ENCODE measurements at regions not wholly inside any gene's neighbourhood (a gene's known extent, or its start where the extent isn't known, plus 50 kb on each side); places are given as distances from the start of the nearest gene placed in this dataset.

DNA sequence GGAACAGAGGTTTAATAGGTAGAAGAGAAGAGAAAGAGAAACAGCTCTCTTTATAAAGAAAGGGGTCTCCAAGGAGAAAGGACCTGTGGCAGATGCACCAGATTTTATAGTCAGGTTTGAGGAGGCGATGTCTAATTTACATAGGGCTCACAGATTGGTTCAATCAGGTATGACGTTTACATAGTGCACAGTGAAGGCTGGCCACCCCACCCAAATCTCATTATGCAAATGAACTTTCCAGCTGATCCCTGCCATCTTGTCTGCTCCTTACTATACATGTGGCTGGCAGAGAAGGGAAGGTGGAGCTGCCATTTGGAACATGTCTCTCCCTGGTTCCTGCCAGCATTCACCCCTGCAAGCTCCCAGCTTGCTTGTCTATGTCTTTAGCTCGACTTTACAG, 557.8 kb downstream of the SUCLG1 start:
- POLR2A ChIA-PET: no interaction called here
- H3K4me1 ChIP-seq (ENCODE audit: control insufficient read depth, insufficient read depth, low read length): no peaks in the 10 kb centered on the region
- ATAC-seq (no peak), DNase-seq (ENCODE audit: low read depth, low spot score) (no peak)
- CTCF ChIA-PET: no interaction called here
- TF ChIP-seq SIN3A (IDR thresholded peaks at IDR 0.05; ENCODE audit: borderline replicate concordance, insufficient read depth, low read depth, low read length) (no peak), POLR2AphosphoS5 (IDR thresholded peaks at IDR 0.05; ENCODE audit: low read depth, low read length) (no peak)
- intact Hi-C loops (cut with micrococcal nuclease; ENCODE audit: unreplicated experiment) (no loop called here), in situ Hi-C loops (cut with HindIII; ENCODE audit: low pct_unique_long_range_greater_than_20kb, low sequenced_read_pairs) (no loop called here)
- BruUV-seq (replicated peaks): no TSS peak
- H3K4me3 ChIP-seq (ENCODE audit: low read depth in 2 of 2, low read length in 2 of 2): no peak overlapping the region
- no peaks in the 10 kb centered on the region for H3K27me3 ChIP-seq (ENCODE audit: control insufficient read depth, insufficient read depth, low read length)
- H3K36me3 ChIP-seq (ENCODE audit: control insufficient read depth, insufficient read depth, low read length): no peaks in the 10 kb centered on the region
- no peaks in the 10 kb centered on the region for H3K9me3 ChIP-seq (ENCODE audit: control insufficient read depth, insufficient read depth, low read depth, low read length)
- no peak overlapping the region for H3K27ac ChIP-seq (ENCODE audit: low read length)

DNA sequence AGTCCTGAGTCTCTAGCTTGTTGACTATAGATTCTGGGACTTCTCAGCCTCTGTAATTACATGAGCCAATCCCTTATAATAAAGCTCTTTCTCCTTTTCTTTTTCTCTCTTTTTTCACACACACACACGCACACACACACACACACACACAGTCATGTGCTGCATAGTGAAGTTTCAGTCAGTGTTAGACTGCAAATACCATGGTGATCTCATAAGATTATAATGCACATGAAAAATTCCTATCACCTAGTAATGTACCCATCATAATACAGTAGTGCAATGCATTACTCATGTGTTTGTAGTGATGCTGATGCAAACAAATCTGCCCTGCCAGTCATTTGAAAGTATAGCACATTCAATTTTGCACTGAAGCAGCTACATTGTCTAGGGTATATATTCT, 558.2 kb downstream of the SUCLG1 start:
- TF ChIP-seq, protein P1, sequence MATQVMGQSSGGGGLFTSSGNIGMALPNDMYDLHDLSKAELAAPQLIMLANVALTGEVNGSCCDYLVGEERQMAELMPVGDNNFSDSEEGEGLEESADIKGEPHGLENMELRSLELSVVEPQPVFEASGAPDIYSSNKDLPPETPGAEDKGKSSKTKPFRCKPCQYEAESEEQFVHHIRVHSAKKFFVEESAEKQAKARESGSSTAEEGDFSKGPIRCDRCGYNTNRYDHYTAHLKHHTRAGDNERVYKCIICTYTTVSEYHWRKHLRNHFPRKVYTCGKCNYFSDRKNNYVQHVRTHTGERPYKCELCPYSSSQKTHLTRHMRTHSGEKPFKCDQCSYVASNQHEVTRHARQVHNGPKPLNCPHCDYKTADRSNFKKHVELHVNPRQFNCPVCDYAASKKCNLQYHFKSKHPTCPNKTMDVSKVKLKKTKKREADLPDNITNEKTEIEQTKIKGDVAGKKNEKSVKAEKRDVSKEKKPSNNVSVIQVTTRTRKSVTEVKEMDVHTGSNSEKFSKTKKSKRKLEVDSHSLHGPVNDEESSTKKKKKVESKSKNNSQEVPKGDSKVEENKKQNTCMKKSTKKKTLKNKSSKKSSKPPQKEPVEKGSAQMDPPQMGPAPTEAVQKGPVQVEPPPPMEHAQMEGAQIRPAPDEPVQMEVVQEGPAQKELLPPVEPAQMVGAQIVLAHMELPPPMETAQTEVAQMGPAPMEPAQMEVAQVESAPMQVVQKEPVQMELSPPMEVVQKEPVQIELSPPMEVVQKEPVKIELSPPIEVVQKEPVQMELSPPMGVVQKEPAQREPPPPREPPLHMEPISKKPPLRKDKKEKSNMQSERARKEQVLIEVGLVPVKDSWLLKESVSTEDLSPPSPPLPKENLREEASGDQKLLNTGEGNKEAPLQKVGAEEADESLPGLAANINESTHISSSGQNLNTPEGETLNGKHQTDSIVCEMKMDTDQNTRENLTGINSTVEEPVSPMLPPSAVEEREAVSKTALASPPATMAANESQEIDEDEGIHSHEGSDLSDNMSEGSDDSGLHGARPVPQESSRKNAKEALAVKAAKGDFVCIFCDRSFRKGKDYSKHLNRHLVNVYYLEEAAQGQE (IDR thresholded peaks at IDR 0.05; ENCODE audit: insufficient read depth in 1 of 2, low read depth in 2 of 2, low read length in 1 of 2): no peak
- H3K27ac ChIP-seq (ENCODE audit: low read length): no peak overlapping the region
- in situ Hi-C loops (cut with HindIII; ENCODE audit: low pct_unique_long_range_greater_than_20kb, low sequenced_read_pairs): no loop called here
- no peaks in the 10 kb centered on the region for H3K27me3 ChIP-seq (ENCODE audit: control insufficient read depth, insufficient read depth, low read length)
- POLR2A ChIA-PET: no interaction called here
- H3K9me3 ChIP-seq (ENCODE audit: control insufficient read depth, insufficient read depth, low read depth, low read length): no peaks in the 10 kb centered on the region
- no TSS peak for BruUV-seq (replicated peaks)
- H3K4me3 ChIP-seq (ENCODE audit: low read depth in 2 of 2, low read length in 2 of 2): no peak overlapping the region
- CTCF ChIA-PET: no interaction called here
- ATAC-seq: no peak
- DNase-seq (ENCODE audit: low read depth, low spot score): peak; percentile 7
- H3K4me1 ChIP-seq (ENCODE audit: control insufficient read depth, insufficient read depth, low read length): no peaks in the 10 kb centered on the region
- H3K36me3 ChIP-seq (ENCODE audit: control insufficient read depth, insufficient read depth, low read length): no peaks in the 10 kb centered on the region
- intact Hi-C loops (cut with micrococcal nuclease; ENCODE audit: unreplicated experiment): no loop called here

DNA sequence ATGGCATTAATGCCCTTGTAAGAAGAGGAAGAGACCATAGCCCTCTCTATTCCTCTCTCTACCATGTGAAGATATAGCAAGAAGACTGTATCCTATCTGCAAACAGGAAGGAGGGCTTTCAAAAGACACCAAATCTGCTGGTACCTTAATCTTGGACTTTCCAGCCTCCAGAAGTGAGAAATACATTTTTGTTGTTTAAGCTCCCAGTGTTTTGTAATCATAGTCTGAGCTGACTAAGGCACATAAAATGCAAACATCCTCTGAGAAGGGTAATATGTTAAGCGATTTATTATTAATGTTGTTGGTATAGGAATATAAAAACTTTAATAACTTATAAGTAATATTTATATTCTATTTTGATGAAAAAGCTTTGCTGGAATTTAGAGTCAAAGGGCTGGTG, 559.8 kb downstream of the SUCLG1 start:
- H3K27me3 ChIP-seq (ENCODE audit: control insufficient read depth, insufficient read depth, low read length): no peaks in the 10 kb centered on the region
- no peaks in the 10 kb centered on the region for H3K9me3 ChIP-seq (ENCODE audit: control insufficient read depth, insufficient read depth, low read depth, low read length)
- H3K4me3 ChIP-seq (ENCODE audit: low read depth in 2 of 2, low read length in 2 of 2): no peak overlapping the region
- H3K36me3 ChIP-seq (ENCODE audit: control insufficient read depth, insufficient read depth, low read length): no peaks in the 10 kb centered on the region
- ChIA-PET CTCF (no interaction called here), POLR2A (no interaction called here)
- ATAC-seq: no peak
- TF ChIP-seq, protein P1 (IDR thresholded peaks at IDR 0.05; ENCODE audit: insufficient read depth in 1 of 2, low read depth in 2 of 2, low read length in 1 of 2): no peak
- TF ChIP-seq, protein P2, sequence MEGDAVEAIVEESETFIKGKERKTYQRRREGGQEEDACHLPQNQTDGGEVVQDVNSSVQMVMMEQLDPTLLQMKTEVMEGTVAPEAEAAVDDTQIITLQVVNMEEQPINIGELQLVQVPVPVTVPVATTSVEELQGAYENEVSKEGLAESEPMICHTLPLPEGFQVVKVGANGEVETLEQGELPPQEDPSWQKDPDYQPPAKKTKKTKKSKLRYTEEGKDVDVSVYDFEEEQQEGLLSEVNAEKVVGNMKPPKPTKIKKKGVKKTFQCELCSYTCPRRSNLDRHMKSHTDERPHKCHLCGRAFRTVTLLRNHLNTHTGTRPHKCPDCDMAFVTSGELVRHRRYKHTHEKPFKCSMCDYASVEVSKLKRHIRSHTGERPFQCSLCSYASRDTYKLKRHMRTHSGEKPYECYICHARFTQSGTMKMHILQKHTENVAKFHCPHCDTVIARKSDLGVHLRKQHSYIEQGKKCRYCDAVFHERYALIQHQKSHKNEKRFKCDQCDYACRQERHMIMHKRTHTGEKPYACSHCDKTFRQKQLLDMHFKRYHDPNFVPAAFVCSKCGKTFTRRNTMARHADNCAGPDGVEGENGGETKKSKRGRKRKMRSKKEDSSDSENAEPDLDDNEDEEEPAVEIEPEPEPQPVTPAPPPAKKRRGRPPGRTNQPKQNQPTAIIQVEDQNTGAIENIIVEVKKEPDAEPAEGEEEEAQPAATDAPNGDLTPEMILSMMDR (IDR thresholded peaks at IDR 0.05): no peak
- no peak for TF ChIP-seq POLR2AphosphoS5 (IDR thresholded peaks at IDR 0.05; ENCODE audit: low read depth, low read length)
- TF ChIP-seq TCF7L2 (IDR thresholded peaks at IDR 0.05; ENCODE audit: low read depth, low read length): no peak
- TF ChIP-seq SIN3A (IDR thresholded peaks at IDR 0.05; ENCODE audit: borderline replicate concordance, insufficient read depth, low read depth, low read length): no peak
- BruUV-seq (replicated peaks): no TSS peak
- no peak overlapping the region for H3K27ac ChIP-seq (ENCODE audit: low read length)
- DNase-seq (ENCODE audit: low read depth, low spot score): no peak
- no peaks in the 10 kb centered on the region for H3K4me1 ChIP-seq (ENCODE audit: control insufficient read depth, insufficient read depth, low read length)
- intact Hi-C loops (cut with micrococcal nuclease; ENCODE audit: unreplicated experiment) (no loop called here), in situ Hi-C loops (cut with HindIII; ENCODE audit: low pct_unique_long_range_greater_than_20kb, low sequenced_read_pairs) (no loop called here)

All from Panc1 (cell line).